Progenitor cell of endocrine pancreas (in vitro differentiated cells): ENCODE measurements at regions not wholly inside any gene's neighbourhood (a gene's known extent, or its start where the extent isn't known, plus 50 kb on each side); places are given as distances from the start of the nearest gene placed in this dataset.

Experiments
- DNase-seq: peaks from one replicate; pipeline ENCODE4 v3.0.0; 2021; ENCODE audit warnings: low spot score; ENCODE audit not compliant: unreplicated experiment
- H3K27ac Mint-ChIP-seq: 2 replicates; pipeline ENCODE4 v1.8.0; 2021; ENCODE audit warnings: mild to moderate bottlenecking, moderate library complexity, mixed read lengths
- H3K27me3 Mint-ChIP-seq: 2 replicates; pipeline ENCODE4 v1.8.0; 2021; ENCODE audit warnings: mixed read lengths
- H3K36me3 Mint-ChIP-seq: 2 replicates; pipeline ENCODE4 v1.8.0; 2022; ENCODE audit warnings: mixed read lengths; ENCODE audit not compliant: insufficient read depth
- H3K4me1 Mint-ChIP-seq: 2 replicates; pipeline ENCODE4 v1.8.0; 2021; ENCODE audit warnings: low read depth, mixed read lengths
- H3K4me3 Mint-ChIP-seq: 2 replicates; pipeline ENCODE4 v1.8.0; 2021; ENCODE audit warnings: low read depth, mild to moderate bottlenecking, moderate library complexity, mixed read lengths
- H3K9me3 Mint-ChIP-seq: 2 replicates; pipeline ENCODE4 v1.8.0; 2021; ENCODE audit warnings: low read depth, mixed read lengths
- CTCF ChIP-seq: fragments of 200-600 bp; sonication (generic); IDR thresholded peaks from one replicate; pipeline ENCODE4 v1.5.0; 2021; ENCODE audit warnings: antibody characterized with exemption, mild to moderate bottlenecking; ENCODE audit not compliant: unreplicated experiment

GRCh38 chr11:127055236-127055635 is 54.7 kb upstream of the KIRREL3 start:
- H3K9me3 Mint-ChIP-seq, result no peaks in the 10 kb centered on the region
- H3K4me3 Mint-ChIP-seq, result no peak overlapping the region
- no peak overlapping the region for H3K27ac Mint-ChIP-seq
- H3K36me3 Mint-ChIP-seq, result no peaks in the 10 kb centered on the region
- TF ChIP-seq CTCF, result no peak
- H3K4me1 Mint-ChIP-seq, result peaks cover 6% of the 10 kb centered on the region
- peaks cover 17% of the 10 kb centered on the region for H3K27me3 Mint-ChIP-seq
- no peak for DNase-seq

- H3K36me3 Mint-ChIP-seq, result no peaks in the 10 kb centered on the region
These were observed 53.6 kb upstream of the KIRREL3 start for GRCh38 chr11:127054153-127054552.

GRCh38 chr11:127052404-127052803 is 51.8 kb upstream of the KIRREL3 start:
- Mint-ChIP-seq H3K27me3 (peaks cover 17% of the 10 kb centered on the region), H3K27ac (no peak overlapping the region), H3K4me3 (no peak overlapping the region), H3K36me3 (no peaks in the 10 kb centered on the region), H3K4me1 (peaks cover 3% of the 10 kb centered on the region), H3K9me3 (no peaks in the 10 kb centered on the region)
- DNase-seq, result no peak
- no peak for TF ChIP-seq CTCF

More at GRCh38 chr11:127054153-127054552, 53.6 kb upstream of the KIRREL3 start:
- Mint-ChIP-seq H3K4me1 (peaks cover 6% of the 10 kb centered on the region), H3K4me3 (no peak overlapping the region), H3K27me3 (peaks cover 17% of the 10 kb centered on the region), H3K27ac (no peak overlapping the region), H3K9me3 (no peaks in the 10 kb centered on the region)
- no peak for DNase-seq
- TF ChIP-seq CTCF, result no peak
